ENCODE measurements at regions not wholly inside any gene's neighbourhood (a gene's known extent, or its start where the extent isn't known, plus 50 kb on each side); places are given as distances from the start of the nearest gene placed in this dataset.

DNA sequence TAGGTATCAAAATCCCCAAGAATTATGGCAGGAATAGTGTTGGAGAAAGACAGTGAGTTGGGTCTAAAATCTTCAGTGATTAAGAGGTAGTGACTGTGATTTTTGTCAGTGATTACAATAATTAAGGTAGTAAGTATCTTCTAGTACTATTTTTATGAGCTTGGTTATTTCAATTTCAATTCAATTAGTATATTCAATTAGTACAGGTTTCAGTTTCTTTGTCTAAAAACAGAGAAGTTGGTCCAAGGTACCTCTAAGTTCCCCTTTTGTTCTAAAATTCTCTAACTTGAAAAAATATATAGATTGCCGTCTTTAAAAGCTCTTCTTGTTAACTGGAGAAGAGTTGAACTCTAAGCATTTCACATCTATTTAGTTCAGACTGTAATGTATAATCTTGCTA lies 82.9 kb downstream of the OTUD1 start:
- no peak for TF ChIP-seq EZH2 (IDR thresholded peaks at IDR 0.05; ENCODE audit: insufficient read depth, low read length)
- TF ChIP-seq, protein P1, sequence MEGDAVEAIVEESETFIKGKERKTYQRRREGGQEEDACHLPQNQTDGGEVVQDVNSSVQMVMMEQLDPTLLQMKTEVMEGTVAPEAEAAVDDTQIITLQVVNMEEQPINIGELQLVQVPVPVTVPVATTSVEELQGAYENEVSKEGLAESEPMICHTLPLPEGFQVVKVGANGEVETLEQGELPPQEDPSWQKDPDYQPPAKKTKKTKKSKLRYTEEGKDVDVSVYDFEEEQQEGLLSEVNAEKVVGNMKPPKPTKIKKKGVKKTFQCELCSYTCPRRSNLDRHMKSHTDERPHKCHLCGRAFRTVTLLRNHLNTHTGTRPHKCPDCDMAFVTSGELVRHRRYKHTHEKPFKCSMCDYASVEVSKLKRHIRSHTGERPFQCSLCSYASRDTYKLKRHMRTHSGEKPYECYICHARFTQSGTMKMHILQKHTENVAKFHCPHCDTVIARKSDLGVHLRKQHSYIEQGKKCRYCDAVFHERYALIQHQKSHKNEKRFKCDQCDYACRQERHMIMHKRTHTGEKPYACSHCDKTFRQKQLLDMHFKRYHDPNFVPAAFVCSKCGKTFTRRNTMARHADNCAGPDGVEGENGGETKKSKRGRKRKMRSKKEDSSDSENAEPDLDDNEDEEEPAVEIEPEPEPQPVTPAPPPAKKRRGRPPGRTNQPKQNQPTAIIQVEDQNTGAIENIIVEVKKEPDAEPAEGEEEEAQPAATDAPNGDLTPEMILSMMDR (IDR thresholded peaks at IDR 0.05; ENCODE audit: insufficient read depth, low read depth, low read length) = no peak
- Mint-ChIP-seq H3K36me3 (ENCODE audit: low read depth, unreplicated experiment) (no peaks in the 10 kb centered on the region), H3K27ac (ENCODE audit: unreplicated experiment) (no peak overlapping the region)

DNA sequence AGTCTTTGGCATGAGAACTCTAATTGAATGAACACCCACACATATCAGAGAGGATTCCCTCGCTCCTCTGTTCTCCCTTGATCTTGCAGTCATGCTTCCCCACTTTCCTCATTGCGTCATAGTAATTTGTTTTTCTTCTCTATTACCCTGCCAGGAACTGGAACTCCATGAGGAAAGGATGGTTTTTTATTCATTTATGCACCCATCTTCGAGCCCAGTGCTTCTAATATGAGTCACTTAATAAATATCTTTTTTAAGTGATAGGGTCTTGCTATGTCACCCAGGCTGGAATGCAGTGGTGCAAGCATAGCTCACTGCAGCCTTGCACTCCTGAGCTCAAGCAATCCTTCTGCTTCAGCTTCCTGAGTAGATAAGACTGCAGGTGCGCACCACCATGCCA lies 83.5 kb downstream of the OTUD1 start:
- H3K36me3 ChIP-seq (ENCODE audit: insufficient read depth, low read length) = no peaks in the 10 kb centered on the region
- Mint-ChIP-seq H3K4me1 (ENCODE audit: low read depth, unreplicated experiment) (no peaks in the 10 kb centered on the region), H3K4me3 (ENCODE audit: unreplicated experiment) (no peak overlapping the region), H3K27ac (ENCODE audit: unreplicated experiment) (no peak overlapping the region), H3K27me3 (ENCODE audit: low read depth, unreplicated experiment) (peaks cover 18% of the 10 kb centered on the region), H3K36me3 (ENCODE audit: low read depth, unreplicated experiment) (no peaks in the 10 kb centered on the region), H3K9me3 (ENCODE audit: unreplicated experiment) (no peaks in the 10 kb centered on the region)
- DNase-seq (ENCODE audit: low read depth) (peak; percentile 1), FAIRE-seq (no peak)
- H3K27me3 ChIP-seq (ENCODE audit: insufficient read depth, low read length) = no peaks in the 10 kb centered on the region
- H3K79me2 ChIP-seq (ENCODE audit: insufficient read depth, low read length) = no peaks in the 10 kb centered on the region
- no peaks in the 10 kb centered on the region for H3K9me3 ChIP-seq (ENCODE audit: insufficient read depth, low read depth, low read length)
- H3K4me3 ChIP-seq (ENCODE audit: insufficient read depth, low read depth, low read length) = no peak overlapping the region
- TF ChIP-seq, protein P1 (IDR thresholded peaks at IDR 0.05; ENCODE audit: insufficient read depth, low read depth, low read length) = no peak
- no peak for TF ChIP-seq EZH2 (IDR thresholded peaks at IDR 0.05; ENCODE audit: insufficient read depth, low read length)
- H4K20me1 ChIP-seq (ENCODE audit: insufficient read depth, low read length) = no peaks in the 10 kb centered on the region
- H3K9ac ChIP-seq (ENCODE audit: low read length) = no peak overlapping the region
- H2AFZ ChIP-seq (ENCODE audit: low read depth, low read length) = no peak overlapping the region
- H3K4me1 ChIP-seq (ENCODE audit: insufficient read depth, low read length) = no peaks in the 10 kb centered on the region
- H3K27ac ChIP-seq (ENCODE audit: low read depth, low read length) = no peak overlapping the region
- no peak overlapping the region for H3K4me2 ChIP-seq (ENCODE audit: low read length)

More for the DNA sequence above, 82.9 kb downstream of the OTUD1 start:
- Histone ChIP-seq H3K9me3 (ENCODE audit: insufficient read depth, low read depth, low read length) (no peaks in the 10 kb centered on the region), H3K27me3 (ENCODE audit: insufficient read depth, low read length) (no peaks in the 10 kb centered on the region), H4K20me1 (ENCODE audit: insufficient read depth, low read length) (no peaks in the 10 kb centered on the region), H3K36me3 (ENCODE audit: insufficient read depth, low read length) (no peaks in the 10 kb centered on the region), H3K4me3 (ENCODE audit: insufficient read depth, low read depth, low read length) (no peak overlapping the region), H3K9ac (ENCODE audit: low read length) (no peak overlapping the region), H3K4me1 (ENCODE audit: insufficient read depth, low read length) (no peaks in the 10 kb centered on the region), H2AFZ (ENCODE audit: low read depth, low read length) (no peak overlapping the region), H3K4me2 (ENCODE audit: low read length) (no peak overlapping the region), H3K79me2 (ENCODE audit: insufficient read depth, low read length) (no peaks in the 10 kb centered on the region), H3K27ac (ENCODE audit: low read depth, low read length) (no peak overlapping the region)
- Mint-ChIP-seq H3K4me1 (ENCODE audit: low read depth, unreplicated experiment) (no peaks in the 10 kb centered on the region), H3K9me3 (ENCODE audit: unreplicated experiment) (no peaks in the 10 kb centered on the region), H3K27me3 (ENCODE audit: low read depth, unreplicated experiment) (peaks cover 18% of the 10 kb centered on the region), H3K4me3 (ENCODE audit: unreplicated experiment) (no peak overlapping the region)
- FAIRE-seq (no peak), DNase-seq (ENCODE audit: low read depth) (no peak)

DNA sequence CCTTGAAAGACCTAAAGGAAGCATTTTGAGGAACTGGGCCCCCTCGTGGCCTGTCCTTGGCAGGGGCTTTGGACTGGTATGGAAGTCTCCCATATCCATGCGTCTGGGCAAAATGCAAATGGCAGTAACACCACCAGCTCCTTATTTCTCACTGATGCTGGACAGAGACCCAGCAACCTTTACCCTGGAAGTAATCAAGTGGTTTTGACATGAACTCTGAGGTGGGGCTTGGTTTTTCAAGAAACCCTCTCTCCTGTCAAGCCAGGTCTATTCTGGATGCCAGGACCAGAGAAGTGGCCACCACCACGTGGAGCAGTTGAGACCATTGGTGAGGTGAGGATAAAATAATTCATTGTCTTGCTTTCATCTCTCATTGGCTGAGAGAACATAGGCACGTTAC lies 84.4 kb downstream of the OTUD1 start:
- Histone ChIP-seq H3K79me2 (ENCODE audit: insufficient read depth, low read length) (no peaks in the 10 kb centered on the region), H3K4me3 (ENCODE audit: insufficient read depth, low read depth, low read length) (no peak overlapping the region), H3K9ac (ENCODE audit: low read length) (no peak overlapping the region), H4K20me1 (ENCODE audit: insufficient read depth, low read length) (no peaks in the 10 kb centered on the region), H3K27me3 (ENCODE audit: insufficient read depth, low read length) (no peaks in the 10 kb centered on the region), H3K4me1 (ENCODE audit: insufficient read depth, low read length) (no peaks in the 10 kb centered on the region), H3K27ac (ENCODE audit: low read depth, low read length) (no peak overlapping the region), H2AFZ (ENCODE audit: low read depth, low read length) (no peak overlapping the region), H3K36me3 (ENCODE audit: insufficient read depth, low read length) (no peaks in the 10 kb centered on the region), H3K4me2 (ENCODE audit: low read length) (no peak overlapping the region), H3K9me3 (ENCODE audit: insufficient read depth, low read depth, low read length) (no peaks in the 10 kb centered on the region)
- no peak for FAIRE-seq
- no peaks in the 10 kb centered on the region for H3K4me1 Mint-ChIP-seq (ENCODE audit: low read depth, unreplicated experiment)
- H3K27me3 Mint-ChIP-seq (ENCODE audit: low read depth, unreplicated experiment) = peaks cover 18% of the 10 kb centered on the region
- TF ChIP-seq EZH2 (IDR thresholded peaks at IDR 0.05; ENCODE audit: insufficient read depth, low read length) = no peak
- TF ChIP-seq, protein P1 (IDR thresholded peaks at IDR 0.05; ENCODE audit: insufficient read depth, low read depth, low read length) = no peak
- H3K27ac Mint-ChIP-seq (ENCODE audit: unreplicated experiment) = no peak overlapping the region
- no peaks in the 10 kb centered on the region for H3K36me3 Mint-ChIP-seq (ENCODE audit: low read depth, unreplicated experiment)
- DNase-seq (ENCODE audit: low read depth) = no peak
- H3K9me3 Mint-ChIP-seq (ENCODE audit: unreplicated experiment) = no peaks in the 10 kb centered on the region
- H3K4me3 Mint-ChIP-seq (ENCODE audit: unreplicated experiment) = no peak overlapping the region

Measured in astrocyte (in vitro differentiated cells and primary cell).